NCI-H1417 treated with DMSO at 0.1 percent for 48 hours (cell line): ENCODE measurements at regions not wholly inside any gene's neighbourhood (a gene's known extent, or its start where the extent isn't known, plus 50 kb on each side); places are given as distances from the start of the nearest gene placed in this dataset.

ENCODE experiments used
- DNase-seq: peaks from one replicate; lab custom pipeline; 2025; lab: John Stamatoyannopoulos, UW

DNA sequence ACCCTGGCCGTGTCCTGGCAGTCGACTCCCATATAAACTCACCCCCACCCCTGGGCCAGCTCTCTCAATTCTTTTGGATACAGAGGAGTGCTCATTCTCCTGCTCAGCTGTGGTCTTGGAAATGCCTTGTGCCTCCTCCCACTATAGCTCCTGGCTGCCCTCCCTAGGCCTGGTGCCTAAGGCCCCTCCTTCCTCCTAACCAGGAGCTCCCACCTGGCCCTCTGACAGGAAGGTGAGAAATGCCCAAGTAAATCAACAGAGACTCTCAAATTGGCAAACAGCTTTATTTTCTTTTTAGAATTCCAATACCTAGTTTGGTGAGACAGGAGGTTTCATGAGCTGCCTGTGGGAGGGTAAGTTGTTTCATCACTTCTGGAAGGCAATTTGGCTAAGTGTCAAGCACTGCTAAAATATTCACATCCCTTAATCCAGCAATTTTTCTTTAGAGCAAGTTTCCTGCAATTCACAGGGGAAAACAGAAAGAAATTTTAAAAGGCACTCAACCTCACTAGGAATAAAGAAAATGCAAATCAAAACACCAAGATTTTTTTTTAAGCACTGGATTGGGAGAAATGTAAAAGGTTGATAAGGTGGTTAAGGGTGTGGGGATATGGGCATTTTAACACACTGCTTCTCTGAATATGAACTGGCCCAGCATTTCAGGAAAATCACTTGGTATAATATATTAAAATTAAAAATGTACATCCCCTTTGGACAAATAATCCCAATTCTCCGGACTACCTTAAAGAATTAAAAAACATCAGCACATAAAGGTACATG lies 209.7 kb upstream of the ARHGAP20 start:
- DNase-seq: no peak

DNA sequence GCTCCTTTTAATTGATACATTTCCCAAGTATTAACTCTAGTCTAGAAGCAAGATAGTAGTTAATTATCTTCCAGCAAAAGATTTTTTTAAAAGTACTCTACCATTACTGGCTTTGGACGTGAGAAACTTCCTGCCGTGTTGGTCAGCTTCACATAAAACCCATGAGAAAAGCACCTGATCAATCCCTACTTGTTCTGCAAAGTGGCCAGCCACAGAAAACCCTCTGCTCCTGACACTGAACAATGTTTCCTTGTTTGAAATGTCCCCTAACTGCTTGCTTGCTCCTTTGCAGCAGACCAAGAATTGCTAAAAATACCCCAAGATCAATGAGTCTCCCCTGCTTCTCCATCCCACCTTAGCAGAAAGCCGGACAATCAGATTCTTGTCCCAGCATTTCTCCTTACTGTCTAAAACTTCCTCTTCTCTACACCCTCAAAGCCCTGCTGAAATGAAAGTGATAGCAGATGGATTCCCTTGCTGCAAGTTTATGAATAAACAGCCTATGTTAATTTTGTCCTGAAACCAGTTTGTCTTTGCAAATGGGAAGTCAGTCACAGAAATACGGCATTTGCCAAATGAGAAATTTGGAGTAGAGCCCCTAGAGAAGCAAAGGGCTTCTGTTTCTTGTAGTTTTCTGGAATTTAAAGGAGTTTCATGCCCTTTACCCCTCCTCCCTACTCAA lies 207.1 kb upstream of the ARHGAP20 start:
- DNase-seq: no peak

DNA sequence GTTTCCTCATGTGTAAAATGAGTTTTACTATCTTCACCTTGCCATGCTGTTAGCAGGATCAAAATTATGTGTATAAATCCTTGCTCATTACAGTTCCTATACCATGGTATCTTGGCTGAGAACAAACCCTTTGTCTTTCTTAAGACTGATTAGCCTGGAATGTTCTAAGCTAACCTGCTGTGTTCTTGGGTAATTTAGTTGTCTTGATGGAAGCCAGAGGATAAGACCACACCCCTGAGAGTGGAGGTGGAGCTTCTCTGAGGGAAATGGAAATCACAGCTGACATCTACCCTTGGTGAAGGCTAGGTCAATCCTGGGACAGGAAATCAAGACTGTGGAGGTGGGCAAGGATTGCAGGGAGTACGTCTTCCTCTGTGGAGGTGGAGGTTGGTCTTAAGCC lies 206.1 kb upstream of the ARHGAP20 start:
- no peak for DNase-seq

DNA sequence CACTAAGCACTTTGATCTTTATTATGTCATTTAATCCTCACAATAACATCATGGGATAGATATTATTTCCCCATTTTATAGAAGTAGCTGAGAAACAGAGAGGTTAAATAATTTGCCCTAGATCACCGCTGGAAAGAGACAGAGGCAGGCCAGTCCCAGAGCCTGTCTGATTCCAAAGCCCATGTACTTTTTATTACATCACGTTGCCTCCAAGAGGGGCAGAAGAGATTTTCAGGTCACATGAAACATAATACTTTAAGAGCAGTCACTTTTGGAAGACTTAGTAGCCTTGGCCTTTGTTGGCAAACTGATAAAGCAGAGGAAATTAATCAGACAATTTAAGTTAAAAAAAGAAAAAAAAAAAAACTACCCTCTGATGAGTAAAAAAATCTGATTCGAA lies 200.2 kb upstream of the ARHGAP20 start:
- DNase-seq: no peak

DNA sequence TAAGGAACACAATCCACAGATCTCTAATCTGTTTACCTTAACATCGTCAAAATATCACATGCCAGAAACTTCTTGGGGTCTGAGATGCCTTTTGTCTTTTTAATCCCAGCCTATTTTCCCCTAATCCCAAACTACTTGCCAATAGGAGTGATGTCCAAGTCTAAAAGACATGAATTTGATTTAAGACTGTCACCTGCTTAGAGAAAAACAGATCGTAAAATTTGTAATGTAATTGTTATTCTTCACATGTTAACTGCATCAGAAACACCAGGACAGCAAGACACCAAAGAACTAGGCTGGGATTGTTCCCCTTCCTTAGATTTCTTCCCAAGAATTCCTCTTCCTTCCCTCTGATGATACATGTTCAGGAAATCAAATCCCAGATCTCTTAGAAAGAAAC lies 198.1 kb upstream of the ARHGAP20 start:
- DNase-seq: no peak

DNA sequence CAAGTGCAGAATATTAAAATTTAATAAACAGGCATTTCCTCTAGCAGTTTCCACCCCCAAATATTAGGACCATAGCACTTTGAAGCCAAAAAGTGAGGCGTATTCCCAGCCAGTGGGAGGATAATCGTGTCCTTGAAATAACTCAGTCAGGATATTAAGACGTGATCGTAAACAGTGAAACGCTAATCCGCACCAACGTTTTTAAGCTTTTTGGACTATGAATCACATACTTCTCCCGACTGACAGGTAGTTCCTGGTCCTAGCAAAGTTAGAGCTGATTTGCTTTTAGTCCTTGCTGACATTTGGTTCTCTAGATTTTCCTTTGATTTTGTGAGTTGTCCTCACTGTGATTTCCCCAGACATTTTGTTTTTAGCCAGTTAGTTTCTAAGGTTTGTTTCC lies 197.1 kb upstream of the ARHGAP20 start:
- no peak for DNase-seq

DNA sequence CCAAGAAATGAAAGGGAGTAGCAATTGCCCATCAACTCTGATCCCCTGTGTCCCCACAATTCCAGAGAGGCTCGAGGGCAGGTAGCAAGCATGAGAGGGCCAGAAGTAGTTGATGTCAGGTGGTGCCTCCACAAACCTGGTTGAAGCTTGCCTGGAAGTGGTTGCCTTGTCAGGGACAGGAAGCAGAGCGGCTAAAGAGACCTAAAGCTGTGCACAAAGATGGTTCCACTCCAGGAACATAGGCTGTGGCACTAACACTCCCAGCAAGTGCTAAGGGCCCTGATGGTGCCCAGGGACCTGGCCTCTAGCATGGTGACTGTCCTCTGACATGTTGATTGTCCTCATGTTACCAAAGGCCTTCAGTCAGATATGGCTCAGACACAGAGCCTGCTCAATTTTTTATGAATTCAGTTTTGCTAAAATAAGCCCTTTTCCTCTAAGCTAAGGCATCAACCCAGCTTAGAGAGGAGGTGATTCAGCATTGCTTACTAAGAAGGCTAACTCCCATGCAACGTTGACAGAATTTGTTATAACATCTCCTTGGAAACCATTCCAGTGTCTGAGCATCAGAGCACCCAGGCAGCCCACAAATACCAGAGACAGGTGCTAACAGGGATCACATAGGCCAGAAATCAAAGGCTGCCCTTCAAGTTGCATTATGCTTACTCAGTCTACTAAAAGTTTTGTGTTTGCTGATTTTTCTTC lies 196.3 kb upstream of the ARHGAP20 start:
- DNase-seq: no peak

DNA sequence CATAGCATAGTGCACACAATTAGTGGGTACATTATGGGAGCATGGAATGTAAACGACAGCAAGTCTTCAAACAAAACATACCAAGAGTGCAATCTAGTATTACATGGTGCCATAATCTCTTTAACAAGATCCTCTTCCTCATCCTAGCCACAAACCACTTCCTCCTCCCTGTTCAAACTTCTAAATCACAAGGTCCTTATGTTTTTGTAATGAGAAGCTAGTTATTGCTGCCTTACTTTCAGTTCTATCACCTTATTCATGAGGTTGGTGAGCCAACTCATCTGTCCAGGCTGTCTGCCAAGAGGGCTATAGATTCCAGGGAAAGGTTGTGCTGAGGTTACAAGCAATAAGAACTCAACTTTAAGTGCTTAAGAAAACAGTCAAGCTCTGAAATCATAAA lies 195.4 kb upstream of the ARHGAP20 start:
- DNase-seq: no peak

DNA sequence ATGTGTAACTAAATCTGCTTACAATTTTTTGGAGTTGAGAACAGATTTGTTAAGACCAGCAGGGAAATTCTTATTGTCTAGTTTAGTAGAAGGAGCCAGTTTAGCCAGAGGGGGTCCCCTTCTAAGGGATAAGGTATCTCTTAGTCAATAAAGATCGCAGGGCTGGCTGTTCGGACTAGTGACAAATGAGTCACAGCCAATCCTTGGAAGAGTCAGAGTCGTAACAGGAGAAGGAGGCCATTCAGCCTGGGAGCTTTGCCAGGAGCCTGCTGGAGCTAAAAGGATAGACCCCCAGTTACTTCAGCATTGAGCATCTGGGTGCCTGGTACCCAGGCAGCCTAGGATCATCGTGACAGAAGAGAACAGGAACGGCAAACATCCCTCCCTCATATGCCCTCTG lies 191.6 kb upstream of the ARHGAP20 start:
- DNase-seq: no peak

DNA sequence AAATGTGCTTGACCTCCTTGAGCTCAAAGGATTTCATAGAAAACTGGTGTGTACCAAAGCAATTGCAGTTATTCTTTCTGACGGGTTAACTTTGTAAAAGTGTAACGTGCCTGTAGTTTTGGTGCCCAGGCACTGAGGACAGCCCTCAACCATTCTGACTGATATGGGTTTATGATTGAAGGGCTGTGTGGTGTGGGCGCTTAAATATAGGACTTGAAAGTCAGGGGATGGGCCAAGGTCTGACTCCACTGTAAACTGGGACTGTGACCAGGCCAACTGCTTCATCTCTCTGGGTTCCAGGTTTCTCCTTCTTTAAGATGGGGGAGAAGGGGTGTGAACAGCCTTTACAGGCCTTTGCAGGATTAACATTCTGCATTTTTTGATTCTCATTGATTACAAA lies 191.1 kb upstream of the ARHGAP20 start:
- no peak for DNase-seq

DNA sequence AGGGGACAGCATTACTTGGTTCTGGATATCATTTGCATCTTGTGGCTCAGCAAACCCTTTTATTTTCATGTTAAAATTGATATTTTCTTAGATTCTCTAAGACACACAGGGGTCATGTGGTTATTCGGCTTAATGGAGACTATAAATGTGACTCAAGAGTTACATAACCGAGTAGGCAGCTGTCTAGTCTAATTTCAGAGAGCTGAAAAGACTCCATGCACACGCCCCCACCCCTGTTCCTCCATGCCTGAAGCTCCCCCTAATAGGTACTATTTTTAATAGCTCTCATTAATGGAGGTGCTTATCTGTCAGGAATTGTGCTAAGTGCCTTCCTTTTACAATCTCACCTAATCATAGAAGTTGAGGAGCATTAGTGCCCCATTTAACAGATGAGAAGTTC lies 189.2 kb upstream of the ARHGAP20 start:
- no peak for DNase-seq

DNA sequence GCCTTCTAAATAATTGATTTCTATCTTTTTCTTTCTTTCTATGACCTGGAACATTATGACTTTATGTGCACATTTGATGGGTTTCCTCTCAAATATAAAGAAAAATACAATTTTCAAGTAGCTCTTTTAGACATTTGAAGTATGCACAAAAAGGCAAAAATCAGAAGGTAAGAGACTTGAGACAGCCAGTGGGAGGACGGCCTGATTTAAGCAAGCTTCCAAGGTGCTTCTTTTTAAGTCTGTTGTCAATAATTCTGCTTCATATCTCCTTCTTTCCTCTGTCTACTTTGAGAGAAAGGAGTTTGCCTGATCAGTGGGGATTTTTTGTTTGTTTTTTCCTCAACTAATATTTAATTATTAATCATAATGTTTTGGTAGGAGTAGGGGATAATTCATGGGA lies 188.2 kb upstream of the ARHGAP20 start:
- no peak for DNase-seq

DNA sequence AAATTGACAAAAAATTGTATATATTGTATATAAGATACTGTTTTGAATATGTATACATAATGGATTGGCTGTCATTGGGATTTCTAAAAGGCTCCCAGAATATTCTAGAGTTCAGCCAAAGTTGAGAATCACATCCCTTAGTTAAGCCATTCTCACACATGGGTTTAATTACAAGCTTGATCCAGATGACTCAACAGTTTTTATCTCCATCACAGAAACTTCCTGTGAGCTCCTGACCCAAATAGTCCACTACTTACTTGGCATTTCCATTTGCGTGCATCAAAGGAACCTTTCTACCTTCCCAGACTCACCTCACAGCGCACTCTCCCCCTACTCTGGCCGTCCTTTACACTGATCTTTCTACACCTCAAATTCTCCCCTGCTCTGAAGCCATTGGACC lies 184.8 kb upstream of the ARHGAP20 start:
- no peak for DNase-seq

DNA sequence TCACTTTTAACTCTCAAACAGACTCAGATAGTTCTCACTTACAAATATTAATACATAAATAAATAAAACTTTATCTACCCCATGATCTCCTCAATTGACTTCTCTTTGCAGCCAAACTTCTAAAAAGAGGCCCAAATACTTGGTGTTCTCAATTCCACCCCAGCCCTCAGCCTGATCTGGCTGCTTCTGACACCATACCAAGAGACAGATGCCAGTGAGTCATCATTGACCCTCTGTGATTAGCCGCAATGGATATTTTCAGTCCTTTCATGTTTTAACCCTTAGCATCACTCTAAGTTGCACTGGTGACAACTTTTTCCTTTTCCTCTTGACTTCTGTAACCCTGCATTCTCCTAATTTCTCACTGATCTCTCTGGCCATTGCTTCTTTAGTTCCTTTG lies 184.1 kb upstream of the ARHGAP20 start:
- DNase-seq: no peak

DNA sequence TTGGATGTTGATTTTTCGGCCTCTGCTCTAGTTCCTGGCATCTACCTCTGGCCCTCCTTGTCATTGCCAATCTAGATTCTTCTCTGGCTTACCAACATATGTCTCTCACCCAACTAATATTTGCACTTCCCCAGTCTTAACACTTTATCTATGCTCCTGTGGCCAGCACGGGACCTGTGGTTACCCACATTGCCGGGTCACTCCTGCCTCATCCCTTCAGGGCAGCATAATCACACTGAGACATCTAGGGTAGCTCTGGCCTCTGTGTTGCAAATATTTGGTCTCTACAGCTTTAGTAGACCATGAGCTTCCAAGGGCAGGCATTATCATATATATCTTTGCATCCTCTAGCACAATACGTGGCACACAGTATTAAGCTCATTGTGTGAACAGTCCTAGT lies 182.0 kb upstream of the ARHGAP20 start:
- no peak for DNase-seq

DNA sequence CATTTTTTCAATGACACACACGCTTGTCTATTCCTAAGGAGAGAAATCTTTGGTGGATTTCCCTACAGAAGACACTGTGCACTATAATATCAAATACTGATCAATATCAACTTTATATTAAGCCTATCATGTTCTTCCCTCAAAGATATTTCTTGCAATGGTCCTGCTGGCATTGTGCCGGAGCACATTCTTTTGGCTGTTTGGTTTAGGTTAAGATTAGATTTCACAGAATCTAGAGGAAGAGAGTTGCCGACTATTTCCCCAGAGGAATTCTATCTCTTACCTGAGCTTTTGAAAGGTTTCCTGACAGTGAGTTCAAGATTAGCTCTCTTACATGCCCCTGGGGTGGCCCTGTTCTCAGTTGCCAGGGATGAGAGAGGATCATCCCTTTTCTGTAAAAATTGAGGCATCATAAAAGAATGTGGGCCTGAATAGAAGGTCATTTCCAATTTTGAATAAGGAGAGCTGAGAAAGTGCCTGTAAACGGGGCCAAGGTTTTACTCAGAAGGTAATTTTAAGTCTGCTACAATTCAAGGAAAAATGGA lies 180.6 kb upstream of the ARHGAP20 start:
- DNase-seq: no peak

DNA sequence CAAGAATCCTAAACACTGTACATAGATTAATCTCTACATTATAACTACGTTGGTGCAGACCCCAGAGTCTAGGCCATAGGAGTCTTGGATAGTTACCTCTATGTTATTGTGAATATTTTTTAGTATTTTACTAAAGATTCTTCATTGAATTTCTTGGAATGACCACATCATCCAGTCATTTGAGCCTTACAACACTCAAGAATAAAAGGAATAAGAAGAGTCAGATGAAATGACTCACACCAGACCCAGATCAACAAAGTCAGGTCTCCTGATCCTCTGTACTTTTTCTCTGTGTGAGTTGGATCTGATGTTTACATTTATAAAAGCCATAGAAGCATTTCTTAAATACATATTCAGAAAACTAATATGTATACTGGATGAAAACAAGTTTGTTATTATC lies 179.2 kb upstream of the ARHGAP20 start:
- no peak for DNase-seq

DNA sequence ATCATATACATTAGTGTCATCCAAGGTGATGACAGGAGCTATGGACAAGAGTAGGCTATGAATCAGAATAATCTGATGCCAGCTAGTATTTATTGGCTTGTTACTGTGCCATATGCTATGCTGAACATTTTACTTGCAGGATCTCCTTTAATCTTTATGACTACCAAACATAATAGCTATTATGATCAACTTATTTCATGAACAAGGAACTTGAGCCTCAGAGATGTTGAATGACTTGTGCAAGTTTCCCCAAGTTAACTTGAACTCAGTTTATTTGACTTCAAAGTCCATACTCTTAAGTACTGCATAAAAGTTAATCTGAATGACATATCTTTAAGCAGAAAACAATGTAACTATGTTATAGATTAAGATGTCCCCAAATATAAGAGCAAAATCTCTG lies 178.8 kb upstream of the ARHGAP20 start:
- no peak for DNase-seq

DNA sequence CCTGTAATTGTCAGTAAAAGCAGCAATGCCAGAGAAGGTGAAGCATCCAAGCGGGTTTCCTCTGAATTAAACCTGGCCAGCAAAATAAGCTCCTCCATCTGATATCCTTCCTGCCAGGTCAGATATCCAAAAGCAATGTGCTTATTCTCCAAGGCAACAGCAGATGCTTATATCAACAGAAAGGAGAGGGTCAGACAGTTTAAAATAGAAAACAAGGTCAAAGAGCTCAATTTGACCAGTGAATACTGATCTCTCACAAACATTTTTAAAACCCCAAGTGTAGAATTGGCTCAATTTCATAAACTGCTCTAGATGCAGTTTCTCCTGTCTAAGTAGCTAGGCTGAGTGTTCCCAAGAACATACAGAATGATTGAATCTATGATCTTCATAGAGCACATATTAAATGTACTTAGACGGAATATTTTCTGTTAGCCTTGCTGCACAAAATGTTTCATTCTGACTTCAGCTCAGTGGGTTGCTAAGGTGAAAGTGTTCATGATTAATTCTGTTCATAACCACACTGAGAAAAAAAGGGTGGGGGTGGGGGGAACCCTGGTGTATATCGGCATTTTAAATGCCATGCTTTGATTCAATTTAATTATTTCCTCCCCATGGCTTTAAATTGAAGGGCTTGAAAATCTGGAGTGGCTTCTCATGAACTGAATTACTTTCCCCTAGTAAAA lies 174.2 kb upstream of the ARHGAP20 start:
- no peak for DNase-seq

DNA sequence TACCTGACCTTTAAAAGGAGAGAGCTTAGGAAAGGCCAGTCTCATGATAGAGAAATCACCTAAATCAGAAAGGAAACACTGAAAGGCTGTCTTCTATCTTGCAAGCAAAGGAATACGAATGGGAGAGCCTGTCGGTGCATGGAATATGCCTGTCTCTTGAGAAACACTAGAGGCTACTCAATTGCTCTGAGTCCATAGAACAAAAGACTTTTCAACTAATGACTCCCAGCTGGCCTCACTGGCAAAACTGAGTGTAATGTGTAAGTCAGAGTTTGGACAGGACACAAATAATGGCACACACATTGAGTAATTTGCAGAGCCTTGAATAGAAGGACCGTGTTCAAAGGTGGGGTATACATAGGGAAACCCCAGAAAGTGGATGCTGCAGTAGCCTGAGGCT lies 171.0 kb upstream of the ARHGAP20 start:
- no peak for DNase-seq

DNA sequence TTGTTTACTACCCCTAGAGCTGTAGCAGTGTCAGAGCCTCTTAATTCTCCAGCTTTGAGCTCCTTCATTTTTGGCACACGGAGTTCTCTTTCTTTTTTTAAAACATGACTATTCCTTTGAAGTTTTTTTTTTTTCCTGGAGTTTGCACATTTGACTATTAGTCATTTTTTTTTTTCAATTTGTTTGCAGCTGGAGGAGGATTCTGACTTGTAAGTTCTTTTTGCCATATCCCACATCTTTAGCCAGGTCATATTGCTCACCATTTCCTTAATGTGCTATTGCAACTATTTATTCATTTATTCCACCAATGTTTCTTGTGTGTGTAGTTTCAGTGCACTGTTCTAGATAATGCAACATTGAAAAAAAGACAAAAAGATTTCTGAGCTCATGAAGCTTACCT lies 166.3 kb upstream of the ARHGAP20 start:
- DNase-seq: no peak

DNA sequence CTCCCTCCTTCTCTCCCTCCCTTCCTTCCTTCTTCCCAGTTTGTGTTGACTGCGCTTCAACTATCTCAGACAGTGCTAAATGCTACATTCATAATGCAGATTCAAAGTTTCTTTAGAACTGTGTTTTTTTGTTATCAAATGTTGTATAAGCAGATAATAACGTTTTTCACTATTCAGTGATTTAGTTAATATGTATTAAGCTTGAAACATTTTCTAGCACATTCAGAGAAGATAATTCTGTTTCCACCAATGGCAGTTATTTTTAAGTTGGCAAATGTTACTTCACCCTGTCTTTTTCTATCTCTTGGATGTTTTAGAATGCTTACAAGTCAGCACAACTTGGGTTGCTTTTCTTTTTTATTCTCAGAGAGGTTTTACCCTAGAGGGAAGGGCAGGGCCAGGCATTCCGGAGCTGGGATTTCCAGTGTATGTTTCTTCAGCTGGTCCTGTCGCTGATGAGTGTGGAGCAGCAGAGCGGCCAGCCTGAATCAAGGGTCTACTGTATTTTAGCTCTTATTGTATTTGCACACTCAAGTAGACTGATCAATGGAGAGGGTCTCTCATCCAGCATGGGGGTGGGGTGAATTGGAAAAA lies 162.3 kb upstream of the ARHGAP20 start:
- no peak for DNase-seq
